ENCODE measurements at regions not wholly inside any gene's neighbourhood (a gene's known extent, or its start where the extent isn't known, plus 50 kb on each side); places are given as distances from the start of the nearest gene placed in this dataset.
"Not testable (repeated sequence)": the region's sequence is repeated elsewhere in the genome, so short reads cannot be mapped to it uniquely, and the experiment has no call there.

DNA sequence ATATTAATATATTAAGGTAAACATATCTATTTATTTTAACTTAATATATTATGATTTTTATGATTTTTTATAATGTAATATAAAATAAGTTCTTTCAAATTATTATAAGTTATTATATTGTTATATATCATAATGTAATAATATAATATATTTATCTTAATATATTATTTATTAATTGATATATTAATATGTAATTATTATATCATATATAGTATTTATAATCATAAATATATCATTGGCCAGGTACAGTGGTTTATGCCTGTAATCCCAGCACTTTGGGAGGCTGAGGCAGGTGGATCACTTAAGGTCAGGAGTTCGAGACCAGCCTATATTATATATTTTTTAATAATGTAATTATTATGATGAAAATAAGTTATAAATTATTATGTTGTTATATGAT is 118.1 kb downstream of the MPP7 start:
- no peak for ATAC-seq (replicated peaks in 6 of 8)
- Histone ChIP-seq H3K4me3 (no peak overlapping the region), H3K27ac (no peak overlapping the region), H3K4me1 (replicated peaks in 1 of 2) (no peaks in the 10 kb centered on the region)
- WGBS, 10 experiments, result 79 to 100% (median 89%) methylated on average over 1 of the region's 1 CpG; no CpG with 5 or more reads in 4 of the 10 experiments
- in situ Hi-C loops (cut with MboI; ENCODE audit: low pct_unique_long_range_greater_than_20kb in 2 of 9, low sequenced_read_pairs in 9 of 9, unreplicated experiment in 9 of 9), result loop anchor here in 2 of 9 experiments (25.0 kb wide), 2 partner anchors 448 to 623 kb away; partner anchors contain the start of gene MKX (in 1 of the 2)

DNA sequence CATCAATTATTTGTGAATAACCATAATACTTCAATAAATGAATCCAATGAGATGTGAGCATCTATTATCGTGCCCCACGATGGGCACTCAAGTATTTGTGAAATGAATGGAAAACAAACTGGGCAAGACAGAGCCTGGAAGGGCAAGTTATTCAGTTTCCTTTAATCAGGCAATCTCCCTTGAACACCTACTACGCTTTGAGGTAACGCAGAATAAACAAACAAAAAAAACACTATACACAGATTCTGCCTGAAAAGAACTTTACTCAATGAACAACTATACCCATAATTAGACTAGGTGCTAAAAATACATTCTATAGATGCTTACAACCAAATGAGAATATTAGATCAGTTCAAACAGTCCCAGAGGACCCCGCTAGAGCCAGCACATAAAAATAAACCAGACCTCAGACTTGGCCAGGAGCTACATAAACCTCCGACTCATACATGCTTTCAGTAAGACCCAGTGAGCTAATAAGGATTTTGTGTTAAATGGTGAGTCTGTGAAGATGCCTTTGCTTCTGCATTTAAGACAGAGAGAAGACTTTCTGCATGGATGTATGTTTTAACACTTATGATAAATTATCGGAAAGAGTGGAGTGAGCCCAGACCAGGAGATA is 121.3 kb downstream of the MPP7 start:
- 55 to 100% (median 78%) methylated on average over 2 to 7 of the region's 7 CpGs for WGBS, 10 experiments
- Histone ChIP-seq H3K27ac (no peak overlapping the region), H3K4me1 (replicated peaks in 1 of 2) (no peaks in the 10 kb centered on the region), H3K4me3 (no peak overlapping the region)
- peak in 2 of 8 experiments; percentile 27 to 45 for ATAC-seq (replicated peaks in 6 of 8)
- in situ Hi-C loops (cut with MboI; ENCODE audit: low pct_unique_long_range_greater_than_20kb in 2 of 9, low sequenced_read_pairs in 9 of 9, unreplicated experiment in 9 of 9), result loop anchor here in 2 of 9 experiments (25.0 kb wide), 2 partner anchors 444 to 619 kb away; partner anchors contain the start of gene MKX (in 1 of the 2)

GRCh38 chr10:28180654-28181053 is 122.2 kb downstream of the MPP7 start:
- Histone ChIP-seq H3K4me3 (no peak overlapping the region), H3K4me1 (replicated peaks in 1 of 2) (no peaks in the 10 kb centered on the region), H3K27ac (no peak overlapping the region)
- WGBS, 10 experiments, result 26 to 100% (median 60%) methylated on average over 1 to 3 of the region's 4 CpGs
- ATAC-seq (replicated peaks in 6 of 8), result no peak
- in situ Hi-C loops (cut with MboI; ENCODE audit: low pct_unique_long_range_greater_than_20kb in 2 of 9, low sequenced_read_pairs in 9 of 9, unreplicated experiment in 9 of 9), result loop anchor here in 2 of 9 experiments (25.0 kb wide), 2 partner anchors 443 to 618 kb away; partner anchors contain the start of gene MKX (in 1 of the 2)

DNA sequence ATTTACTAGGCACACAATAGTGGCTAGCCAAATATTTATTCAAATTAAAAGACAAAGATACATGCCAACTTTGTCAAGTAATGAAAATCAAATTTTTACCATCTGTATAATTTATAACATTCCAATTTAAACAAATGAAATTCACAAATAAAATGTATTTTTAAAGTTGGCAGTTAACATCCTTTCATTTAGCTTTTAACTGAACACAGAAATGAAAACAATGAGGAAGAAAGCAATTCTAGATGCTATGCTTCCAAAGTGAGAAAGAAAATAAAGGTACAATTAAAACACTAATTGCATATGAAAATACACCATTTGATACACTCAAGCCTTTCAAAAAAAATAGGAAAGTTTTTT is 123.1 kb downstream of the MPP7 start:
- in situ Hi-C loops (cut with MboI; ENCODE audit: low pct_unique_long_range_greater_than_20kb in 2 of 9, low sequenced_read_pairs in 9 of 9, unreplicated experiment in 9 of 9), result loop anchor here in 2 of 9 experiments (25.0 kb wide), 2 partner anchors 442 to 617 kb away; partner anchors contain the start of gene MKX (in 1 of the 2)
- H3K4me1 ChIP-seq (replicated peaks in 1 of 2), result no peaks in the 10 kb centered on the region
- no peak for ATAC-seq (replicated peaks in 6 of 8)
- H3K27ac ChIP-seq, result no peak overlapping the region
- no peak overlapping the region for H3K4me3 ChIP-seq

GRCh38 chr10:28179006-28179742 is 123.7 kb downstream of the MPP7 start:
- H3K4me1 ChIP-seq (replicated peaks in 1 of 2), result no peaks in the 10 kb centered on the region
- WGBS, 10 experiments, result 0 to 35% (median 26%) methylated on average over 2 to 4 of the region's 4 CpGs; no CpG with 5 or more reads in 1 of the 10 experiments
- no peak overlapping the region for H3K27ac ChIP-seq
- ATAC-seq (replicated peaks in 6 of 8), result peak in 3 of 8 experiments; percentile 35 to 61 (median 53)
- in situ Hi-C loops (cut with MboI; ENCODE audit: low pct_unique_long_range_greater_than_20kb in 2 of 9, low sequenced_read_pairs in 9 of 9, unreplicated experiment in 9 of 9), result loop anchor here in 2 of 9 experiments (25.0 kb wide), 2 partner anchors 442 to 617 kb away; partner anchors contain the start of gene MKX (in 1 of the 2)
- no peak overlapping the region for H3K4me3 ChIP-seq

DNA sequence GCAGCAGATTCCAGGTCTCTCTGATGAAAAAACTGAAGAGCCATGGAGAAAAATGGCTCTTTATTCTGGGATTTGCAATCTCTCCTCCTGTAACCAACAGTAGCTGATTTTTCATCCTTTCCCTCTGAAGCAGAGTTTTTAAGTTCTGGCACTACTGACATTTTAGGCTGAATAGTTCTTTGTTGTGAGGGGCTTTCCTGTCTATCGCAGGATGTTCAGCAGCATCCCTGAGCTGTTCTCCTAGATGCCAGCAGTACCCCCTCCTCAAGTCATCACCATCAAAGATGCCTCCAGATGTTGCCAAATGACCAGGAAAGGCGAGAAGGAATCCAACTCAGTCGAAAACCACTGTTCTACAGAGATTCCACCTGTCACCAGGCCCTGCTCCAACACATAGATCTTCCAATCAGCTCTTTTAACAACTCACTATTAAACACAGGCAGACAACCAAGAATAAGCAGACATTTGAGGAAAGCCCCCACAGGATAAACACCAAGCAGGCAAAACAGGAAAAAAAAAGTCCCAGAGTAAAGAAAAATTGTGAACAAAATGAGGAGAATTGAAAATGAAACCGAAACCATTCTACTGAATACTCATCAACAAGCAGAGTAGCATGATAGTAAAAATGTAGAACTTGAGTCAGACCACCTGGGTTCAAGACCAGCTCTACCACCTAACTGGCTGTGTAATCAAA is 124.8 kb downstream of the MPP7 start:
- no peak overlapping the region for H3K4me3 ChIP-seq
- in situ Hi-C loops (cut with MboI; ENCODE audit: low pct_unique_long_range_greater_than_20kb in 2 of 9, low sequenced_read_pairs in 9 of 9, unreplicated experiment in 9 of 9), result loop anchor here in 2 of 9 experiments (25.0 kb wide), 2 partner anchors 441 to 616 kb away; partner anchors contain the start of gene MKX (in 1 of the 2)
- 0 to 97% (median 81%) methylated on average over 1 to 4 of the region's 4 CpGs; no CpG with 5 or more reads in 1 of the 10 experiments for WGBS, 10 experiments
- H3K4me1 ChIP-seq (replicated peaks in 1 of 2), result no peaks in the 10 kb centered on the region
- H3K27ac ChIP-seq, result no peak overlapping the region
- peak in 2 of 8 experiments; percentile 28 to 35 for ATAC-seq (replicated peaks in 6 of 8)

GRCh38 chr10:28176498-28176897 is 126.4 kb downstream of the MPP7 start:
- H3K4me3 ChIP-seq; ATAC-seq (replicated peaks in 6 of 8); H3K27ac ChIP-seq; H3K4me1 ChIP-seq (replicated peaks in 1 of 2): not testable (repeated sequence)
- in situ Hi-C loops (cut with MboI; ENCODE audit: low pct_unique_long_range_greater_than_20kb in 2 of 9, low sequenced_read_pairs in 9 of 9, unreplicated experiment in 9 of 9), result loop anchor here in 2 of 9 experiments (25.0 kb wide), 2 partner anchors 439 to 614 kb away; partner anchors contain the start of gene MKX (in 1 of the 2)
- WGBS, 10 experiments, result 100% methylated on average over 1 of the region's 4 CpGs; no CpG with 5 or more reads in 9 of the 10 experiments

- ATAC-seq (replicated peaks in 6 of 8), result peak in 3 of 8 experiments; percentile 56 to 76 (median 70)
Observed at GRCh38 chr10:28172223-28172610, 130.6 kb downstream of the MPP7 start.

DNA sequence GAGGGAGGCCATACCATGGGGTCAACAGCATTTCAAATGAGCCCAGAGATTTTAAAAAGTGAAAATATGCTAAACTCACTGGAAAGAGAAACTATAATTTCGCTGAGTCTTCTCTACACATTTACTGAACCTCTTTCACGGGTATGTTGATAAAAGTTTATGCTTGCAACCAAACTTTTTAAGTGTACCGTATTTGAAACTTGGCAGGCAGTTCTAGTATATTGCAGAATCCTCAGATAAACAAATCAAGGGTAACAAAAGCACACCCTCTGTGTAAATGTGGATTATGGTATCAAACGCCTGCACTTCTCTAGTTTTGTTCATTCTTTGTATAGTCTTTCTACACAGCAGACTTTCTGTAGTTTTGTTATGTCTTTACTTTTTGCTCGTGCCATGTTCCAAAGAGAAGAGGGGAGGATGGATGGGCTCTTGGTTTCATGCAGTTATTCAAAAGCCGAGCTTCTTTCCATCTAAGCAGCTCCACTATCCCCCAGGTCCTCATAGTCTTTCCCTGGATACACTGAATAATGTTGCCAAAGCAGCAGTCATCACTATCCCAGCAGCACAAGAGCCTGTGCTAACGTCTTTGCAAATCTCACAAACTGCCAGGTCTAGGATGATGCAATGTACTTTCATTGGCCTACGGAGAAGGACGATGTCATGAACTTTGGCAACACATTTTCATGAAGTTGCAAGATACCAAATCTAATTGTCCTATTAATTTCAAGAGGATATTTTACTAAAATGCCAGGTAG is 131.2 kb downstream of the MPP7 start:
- ATAC-seq (replicated peaks in 6 of 8), result peak in 6 of 8 experiments; percentile 19 to 100 (median 87)
- 36 to 83% (median 69%) methylated on average over 2 to 9 of the region's 9 CpGs for WGBS, 10 experiments
- H3K4me1 ChIP-seq (replicated peaks in 1 of 2), result peaks cover 5 to 8% of the 10 kb centered on the region in 2 donors
- in situ Hi-C loops (cut with MboI; ENCODE audit: low pct_unique_long_range_greater_than_20kb in 2 of 9, low sequenced_read_pairs in 9 of 9, unreplicated experiment in 9 of 9), result loop anchor here in 1 of 9 experiments (25.0 kb wide), 1 partner anchor 434 kb away; the partner anchor contains the start of gene MKX
- no peak overlapping the region for H3K4me3 ChIP-seq
- H3K27ac ChIP-seq, result no peak overlapping the region

More at GRCh38 chr10:28172223-28172610, 130.6 kb downstream of the MPP7 start:
- H3K27ac ChIP-seq, result no peak overlapping the region
- WGBS, 10 experiments, result 55 to 92% (median 79%) methylated on average over 2 to 8 of the region's 8 CpGs
- in situ Hi-C loops (cut with MboI; ENCODE audit: low pct_unique_long_range_greater_than_20kb in 2 of 9, low sequenced_read_pairs in 9 of 9, unreplicated experiment in 9 of 9), result loop anchor here in 1 of 9 experiments (25.0 kb wide), 1 partner anchor 435 kb away; the partner anchor contains the start of gene MKX
- H3K4me1 ChIP-seq (replicated peaks in 1 of 2), result peaks cover 5 to 8% of the 10 kb centered on the region in 2 donors
- no peak overlapping the region for H3K4me3 ChIP-seq

- in situ Hi-C loops (cut with MboI; ENCODE audit: low pct_unique_long_range_greater_than_20kb in 2 of 9, low sequenced_read_pairs in 9 of 9, unreplicated experiment in 9 of 9), result loop anchor here in 1 of 9 experiments (25.0 kb wide), 1 partner anchor 432 kb away; the partner anchor contains the start of gene MKX
- peaks cover 5 to 8% of the 10 kb centered on the region in 2 donors for H3K4me1 ChIP-seq (replicated peaks in 1 of 2)
- no peak for ATAC-seq (replicated peaks in 6 of 8)
Observed at GRCh38 chr10:28169525-28169924, 133.3 kb downstream of the MPP7 start.

DNA sequence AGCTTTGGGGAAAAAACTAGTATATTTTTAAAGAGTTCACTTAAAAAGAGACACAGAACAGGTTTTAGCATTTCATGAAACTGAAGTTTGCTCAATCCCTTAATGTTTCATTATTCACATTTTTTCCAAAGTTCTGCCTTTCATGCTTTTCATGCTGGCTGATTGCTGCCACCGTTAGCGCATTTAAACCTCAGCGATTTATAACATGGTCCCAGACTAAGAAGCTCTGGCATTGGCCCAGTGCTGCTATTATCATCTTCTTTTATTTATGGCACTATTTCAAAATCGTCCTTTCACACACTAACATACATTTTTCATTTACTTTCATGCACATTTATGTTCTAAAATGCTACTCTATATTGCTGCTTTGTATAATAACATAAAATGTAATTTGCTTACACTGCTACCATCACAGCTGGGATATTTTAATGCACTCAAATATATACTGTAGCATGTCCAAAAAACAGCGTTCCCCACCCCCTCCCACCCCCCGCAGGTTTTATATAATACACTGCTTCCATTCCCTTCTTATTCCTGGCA is 141.9 kb downstream of the MPP7 start:
- H3K4me3 ChIP-seq, result no peak overlapping the region
- in situ Hi-C loops (cut with MboI; ENCODE audit: low pct_unique_long_range_greater_than_20kb in 2 of 9, low sequenced_read_pairs in 9 of 9, unreplicated experiment in 9 of 9), result loop anchor here in 1 of 9 experiments (25.0 kb wide), 1 partner anchor 424 kb away; the partner anchor contains the start of gene MKX
- 38 to 100% (median 69%) methylated on average over 1 to 6 of the region's 6 CpGs for WGBS, 10 experiments

More at GRCh38 chr10:28169525-28169924, 133.3 kb downstream of the MPP7 start:
- 0 to 100% (median 82%) methylated on average over 1 to 2 of the region's 2 CpGs; no CpG with 5 or more reads in 1 of the 10 experiments for WGBS, 10 experiments
- Histone ChIP-seq H3K4me3 (no peak overlapping the region), H3K27ac (no peak overlapping the region)

DNA sequence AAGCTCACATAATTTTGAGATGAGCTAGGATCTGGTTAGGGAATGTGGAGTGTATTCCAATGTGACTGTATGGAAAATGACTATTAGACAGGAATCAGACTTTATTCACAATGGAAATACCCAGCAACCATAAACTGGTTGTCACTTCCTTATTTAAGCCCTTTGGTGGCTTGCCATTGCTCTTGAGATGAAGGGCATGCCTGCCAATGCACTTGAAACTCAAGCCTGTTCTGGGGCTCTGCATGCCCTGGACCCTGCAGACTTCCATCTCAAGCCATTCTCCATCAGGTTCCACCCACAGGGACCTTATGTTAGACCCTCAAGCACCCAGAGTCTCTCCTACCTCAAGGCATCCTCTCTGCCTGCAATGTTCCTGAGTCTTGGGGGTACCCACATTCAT is 145.5 kb downstream of the MPP7 start:
- ATAC-seq (replicated peaks in 6 of 8), result no peak
- in situ Hi-C loops (cut with MboI; ENCODE audit: low pct_unique_long_range_greater_than_20kb in 2 of 9, low sequenced_read_pairs in 9 of 9, unreplicated experiment in 9 of 9), result loop anchor here in 1 of 9 experiments (25.0 kb wide), 1 partner anchor 420 kb away; the partner anchor contains the start of gene MKX
- Histone ChIP-seq H3K27ac (no peak overlapping the region), H3K4me3 (no peak overlapping the region), H3K4me1 (replicated peaks in 1 of 2) (no peaks in the 10 kb centered on the region)

More for the DNA sequence above, 141.9 kb downstream of the MPP7 start:
- ATAC-seq (replicated peaks in 6 of 8), result no peak
- no peaks in the 10 kb centered on the region for H3K4me1 ChIP-seq (replicated peaks in 1 of 2)
- H3K27ac ChIP-seq, result no peak overlapping the region
